RWPE2 (cell line): ENCODE measurements at regions not wholly inside any gene's neighbourhood (a gene's known extent, or its start where the extent isn't known, plus 50 kb on each side); places are given as distances from the start of the nearest gene placed in this dataset.

Source experiments
- ATAC-seq: fragments of 200-7000 bp; cut with Tn5 transposase; 3 replicates; pipeline ENCODE4 v1.9.1; 2021; ENCODE audit warnings: low read depth
- DNase-seq: peaks from one replicate; pipeline ENCODE4 v3.0.0-alpha.2; 2020; ENCODE audit warnings: low spot score
- H3K27ac ChIP-seq: fragments of 450-650 bp; 2 replicates; pipeline ENCODE4 v1.5.1; 2017; ENCODE audit warnings: mild to moderate bottlenecking; ENCODE audit not compliant: poor library complexity, severe bottlenecking
- H3K27me3 ChIP-seq: fragments of 250-450 bp; sonication (Bioruptor Pico); 2 replicates; pipeline ENCODE4 v1.5.1; 2021; ENCODE audit warnings: mild to moderate bottlenecking, moderate library complexity; ENCODE audit not compliant: insufficient read depth, poor library complexity, severe bottlenecking
- H3K36me3 ChIP-seq: fragments of 250-450 bp; sonication (Bioruptor Pico); 2 replicates; pipeline ENCODE4 v1.5.1; 2020; ENCODE audit warnings: low read depth, mild to moderate bottlenecking, moderate library complexity
- H3K4me1 ChIP-seq: fragments of 250-450 bp; sonication (Bioruptor Pico); 2 replicates; pipeline ENCODE4 v1.5.1; 2021; ENCODE audit warnings: mild to moderate bottlenecking, moderate library complexity; ENCODE audit not compliant: insufficient read depth, poor library complexity, severe bottlenecking
- H3K4me3 ChIP-seq: fragments of 250-450 bp; sonication (Bioruptor Pico); 2 replicates; pipeline ENCODE4 v1.5.1; 2021; ENCODE audit warnings: mild to moderate bottlenecking, moderate library complexity; ENCODE audit not compliant: severe bottlenecking
- H3K9me3 ChIP-seq: fragments of 250-450 bp; sonication (Bioruptor Pico); 2 replicates; pipeline ENCODE4 v1.5.1; 2021; ENCODE audit warnings: mild to moderate bottlenecking, moderate library complexity; ENCODE audit not compliant: severe bottlenecking
- TF ChIP-seq, protein P1 (sequence below): fragments of 450-650 bp; IDR thresholded peaks from one replicate; pipeline ENCODE4 v1.5.1; 2017; ENCODE audit warnings: mild to moderate bottlenecking, moderate library complexity; ENCODE audit not compliant: poor library complexity, severe bottlenecking

- no peak overlapping the region for H3K4me3 ChIP-seq
- no peaks in the 10 kb centered on the region for H3K9me3 ChIP-seq
- DNase-seq: no peak
- H3K36me3 ChIP-seq: no peaks in the 10 kb centered on the region
- no peak overlapping the region for H3K27ac ChIP-seq
- ATAC-seq: no peak
- TF ChIP-seq, protein P1, sequence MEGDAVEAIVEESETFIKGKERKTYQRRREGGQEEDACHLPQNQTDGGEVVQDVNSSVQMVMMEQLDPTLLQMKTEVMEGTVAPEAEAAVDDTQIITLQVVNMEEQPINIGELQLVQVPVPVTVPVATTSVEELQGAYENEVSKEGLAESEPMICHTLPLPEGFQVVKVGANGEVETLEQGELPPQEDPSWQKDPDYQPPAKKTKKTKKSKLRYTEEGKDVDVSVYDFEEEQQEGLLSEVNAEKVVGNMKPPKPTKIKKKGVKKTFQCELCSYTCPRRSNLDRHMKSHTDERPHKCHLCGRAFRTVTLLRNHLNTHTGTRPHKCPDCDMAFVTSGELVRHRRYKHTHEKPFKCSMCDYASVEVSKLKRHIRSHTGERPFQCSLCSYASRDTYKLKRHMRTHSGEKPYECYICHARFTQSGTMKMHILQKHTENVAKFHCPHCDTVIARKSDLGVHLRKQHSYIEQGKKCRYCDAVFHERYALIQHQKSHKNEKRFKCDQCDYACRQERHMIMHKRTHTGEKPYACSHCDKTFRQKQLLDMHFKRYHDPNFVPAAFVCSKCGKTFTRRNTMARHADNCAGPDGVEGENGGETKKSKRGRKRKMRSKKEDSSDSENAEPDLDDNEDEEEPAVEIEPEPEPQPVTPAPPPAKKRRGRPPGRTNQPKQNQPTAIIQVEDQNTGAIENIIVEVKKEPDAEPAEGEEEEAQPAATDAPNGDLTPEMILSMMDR: no peak
- no peaks in the 10 kb centered on the region for H3K4me1 ChIP-seq
- H3K27me3 ChIP-seq: no peaks in the 10 kb centered on the region
Observed at GRCh38 chr6:40792183-40792582, 205.0 kb upstream of the LRFN2 start.

- H3K27ac ChIP-seq: no peak overlapping the region
- TF ChIP-seq, protein P1: no peak
- H3K4me3 ChIP-seq: no peak overlapping the region
- ATAC-seq: peak; percentile 72
- DNase-seq: no peak
- H3K9me3 ChIP-seq: no peaks in the 10 kb centered on the region
- no peaks in the 10 kb centered on the region for H3K4me1 ChIP-seq
- H3K36me3 ChIP-seq: no peaks in the 10 kb centered on the region
- no peaks in the 10 kb centered on the region for H3K27me3 ChIP-seq
Observed at GRCh38 chr6:40791004-40791403, 203.8 kb upstream of the LRFN2 start.

DNA sequence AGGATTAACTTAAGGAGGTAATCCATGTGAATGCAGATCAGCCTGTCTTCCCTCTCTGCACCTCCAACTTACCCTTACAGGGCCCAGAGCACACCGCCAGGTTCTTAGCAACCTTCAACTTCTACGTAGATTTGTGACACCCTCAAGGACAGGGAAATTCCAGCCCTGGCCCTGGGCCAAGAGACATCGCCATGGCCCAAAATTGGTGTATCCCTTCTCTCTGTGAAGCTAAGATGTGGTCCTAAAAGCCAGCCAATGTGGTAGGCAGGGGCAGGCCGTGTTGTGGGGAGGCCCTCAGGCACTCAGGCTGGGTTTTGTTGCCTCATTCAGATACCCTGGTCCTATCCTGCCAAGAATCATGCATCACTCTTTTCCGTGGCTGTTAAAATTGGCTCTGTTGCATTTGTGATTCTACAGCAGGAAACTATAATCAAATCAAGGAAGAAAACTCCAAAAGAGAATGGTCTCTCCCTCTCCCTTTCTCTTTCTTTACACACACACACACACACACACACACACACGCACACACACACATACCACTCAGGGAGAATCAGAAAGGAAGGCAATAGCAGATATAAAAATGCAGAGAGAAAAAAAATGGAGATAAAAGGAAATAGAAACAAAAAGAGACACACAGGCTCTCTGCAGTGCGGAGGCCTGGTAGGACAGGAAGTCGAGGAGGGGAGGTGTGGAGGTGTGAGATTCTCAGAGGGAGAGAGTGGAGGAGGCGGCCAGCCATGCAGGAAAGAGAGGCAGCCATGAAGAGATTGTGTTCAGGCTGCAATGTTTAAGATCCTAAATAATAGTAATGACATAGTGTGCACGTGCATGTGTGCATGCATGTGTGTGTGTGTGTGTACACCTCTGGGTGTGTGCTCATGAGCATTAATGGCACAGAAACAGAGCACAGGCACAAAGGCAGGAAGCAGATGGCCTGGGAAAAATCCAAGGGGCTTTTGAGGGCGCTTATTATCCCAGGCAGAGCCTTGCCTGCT, 201.8 kb upstream of the LRFN2 start:
- Histone ChIP-seq H3K9me3 (no peaks in the 10 kb centered on the region), H3K27me3 (no peaks in the 10 kb centered on the region), H3K4me1 (no peaks in the 10 kb centered on the region), H3K27ac (no peak overlapping the region), H3K36me3 (no peaks in the 10 kb centered on the region), H3K4me3 (no peak overlapping the region)
- TF ChIP-seq, protein P1: no peak
- DNase-seq (no peak), ATAC-seq (no peak)

DNA sequence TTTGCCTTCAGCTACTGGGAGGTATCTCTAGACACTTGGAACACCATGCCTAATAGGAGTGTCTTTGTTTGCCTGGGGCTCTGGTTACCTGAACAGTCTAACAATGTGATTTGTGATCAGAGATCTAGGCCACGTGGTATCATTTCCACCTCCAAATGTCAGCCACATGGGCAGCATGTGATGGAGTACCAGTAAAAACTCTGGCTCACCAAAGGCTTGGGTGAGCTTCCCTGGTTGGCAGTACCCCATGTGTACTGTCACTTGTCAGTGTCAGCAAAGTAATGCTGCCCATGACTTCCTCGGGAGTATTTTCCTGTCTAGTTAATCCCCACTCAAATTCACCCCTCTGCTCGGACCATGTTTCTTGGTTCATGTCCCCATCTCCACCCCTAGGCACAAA, 195.2 kb upstream of the LRFN2 start:
- peaks cover 16% of the 10 kb centered on the region for H3K4me1 ChIP-seq
- ATAC-seq: no peak
- H3K36me3 ChIP-seq: no peaks in the 10 kb centered on the region
- no peak for DNase-seq
- H3K9me3 ChIP-seq: no peaks in the 10 kb centered on the region
- no peak overlapping the region for H3K27ac ChIP-seq
- no peaks in the 10 kb centered on the region for H3K27me3 ChIP-seq
- TF ChIP-seq, protein P1: no peak
- H3K4me3 ChIP-seq: no peak overlapping the region

DNA sequence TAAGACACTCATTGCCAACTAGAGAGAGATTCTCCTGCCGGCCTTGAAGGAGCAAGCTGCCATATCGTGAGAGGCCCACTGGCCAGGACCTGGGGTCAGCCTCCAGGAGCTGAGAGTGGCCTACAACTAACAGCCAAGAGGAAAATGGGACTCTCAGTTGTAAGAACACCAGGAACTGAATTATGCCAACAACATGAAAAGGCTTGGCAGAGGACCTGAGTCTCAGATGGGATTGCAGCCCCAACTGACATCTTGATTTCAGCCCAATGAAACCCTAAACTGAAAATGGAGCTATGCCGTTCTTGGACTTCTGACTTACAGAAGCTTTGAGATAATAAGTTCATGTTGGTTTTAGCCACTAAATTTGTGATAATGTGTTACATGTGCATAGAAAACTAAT, 193.5 kb upstream of the LRFN2 start:
- TF ChIP-seq, protein P1: no peak
- no peaks in the 10 kb centered on the region for H3K9me3 ChIP-seq
- DNase-seq (no peak), ATAC-seq (no peak)
- no peak overlapping the region for H3K4me3 ChIP-seq
- no peaks in the 10 kb centered on the region for H3K36me3 ChIP-seq
- H3K4me1 ChIP-seq: peaks cover 16% of the 10 kb centered on the region
- H3K27ac ChIP-seq: no peak overlapping the region
- H3K27me3 ChIP-seq: no peaks in the 10 kb centered on the region
